CD14-positive monocyte (primary cell): ENCODE measurements at regions not wholly inside any gene's neighbourhood (a gene's known extent, or its start where the extent isn't known, plus 50 kb on each side); places are given as distances from the start of the nearest gene placed in this dataset.

Source experiments
- DNase-seq, 3 donors: peaks; one replicate each; pipeline ENCODE4 v3.0.0-alpha.2; 2011 to 2022
- H2AFZ ChIP-seq: 2 replicates; pipeline ENCODE4 v1.6.0; 2012; ENCODE audit warnings: mild to moderate bottlenecking, low read depth, low read length, inconsistent platforms; ENCODE audit not compliant: insufficient read depth, poor library complexity, severe bottlenecking
- H3K27ac ChIP-seq, 2 donors: 1 replicate in 1 of 2; 2 replicates in 1 of 2; pipeline ENCODE4 v1.5.1; 2012 to 2013; ENCODE audit warnings: low read length in 2 of 2, control low read depth in 1 of 2, inconsistent platforms in 1 of 2, low read depth in 1 of 2, mild to moderate bottlenecking in 1 of 2
- H3K27me3 ChIP-seq, 2 donors: one replicate each; pipeline versions ENCODE4 v1.6.0 to v1.6.1; 2011 to 2013; ENCODE audit warnings: low read length in 2 of 2; ENCODE audit not compliant: control insufficient read depth in 2 of 2, insufficient read depth in 2 of 2
- H3K36me3 ChIP-seq, 2 donors: replicated peaks in 1 of 2; 1 replicate in 1 of 2; 2 replicates in 1 of 2; pipeline versions ENCODE4 v1.5.1 to v1.6.1; 2012 to 2013; ENCODE audit warnings: low read length in 2 of 2, control low read depth in 1 of 2, inconsistent platforms in 1 of 2, mild to moderate bottlenecking in 1 of 2; ENCODE audit not compliant: insufficient read depth in 2 of 2, control insufficient read depth in 1 of 2
- H3K4me1 ChIP-seq, 2 donors: 1 replicate in 1 of 2; 2 replicates in 1 of 2; pipeline versions ENCODE4 v1.5.1 to v1.6.1; 2012 to 2013; ENCODE audit warnings: low read length in 2 of 2, control low read depth in 1 of 2, inconsistent platforms in 1 of 2, mild to moderate bottlenecking in 1 of 2, moderate library complexity in 1 of 2; ENCODE audit not compliant: insufficient read depth in 2 of 2, control insufficient read depth in 1 of 2
- H3K4me2 ChIP-seq: replicated peaks from 2 replicates; pipeline ENCODE3; 2012; ENCODE audit warnings: low read length, moderate library complexity, mild to moderate bottlenecking; ENCODE audit not compliant: poor library complexity, severe bottlenecking; ENCODE audit errors: extremely low read depth
- H3K4me3 ChIP-seq, 3 experiments: fragments of 200-600 bp in 1 of 3; sonication (generic) in 1 of 3; replicated peaks in 1 of 3; 1 replicate in 2 of 3; 2 replicates in 1 of 3; pipeline ENCODE4 v1.5.1; 2011 to 2013; ENCODE audit warnings: low read length in 3 of 3, mild to moderate bottlenecking in 3 of 3, control low read depth in 2 of 3, low read depth in 2 of 3, inconsistent platforms in 1 of 3, moderate library complexity in 1 of 3
- H3K79me2 ChIP-seq: 2 replicates; pipeline ENCODE4 v1.6.0; 2012; ENCODE audit warnings: mild to moderate bottlenecking, control low read depth, inconsistent platforms, low read length, moderate library complexity; ENCODE audit not compliant: insufficient read depth
- H3K9ac ChIP-seq: 2 replicates; pipeline ENCODE4 v1.6.0; 2017; ENCODE audit warnings: low read length, mild to moderate bottlenecking; ENCODE audit not compliant: insufficient read depth, poor library complexity, severe bottlenecking
- H3K9me3 ChIP-seq, 2 donors: replicated peaks in 1 of 2; 1 replicate in 1 of 2; 2 replicates in 1 of 2; pipeline versions ENCODE4 v1.5.1 to v1.6.1; 2012 to 2013; ENCODE audit warnings: low read length in 2 of 2, control low read depth in 1 of 2; ENCODE audit not compliant: control insufficient read depth in 1 of 2, insufficient read depth in 1 of 2
- H4K20me1 ChIP-seq: 2 replicates; pipeline ENCODE4 v1.6.0; 2012; ENCODE audit warnings: mild to moderate bottlenecking, low read length, control low read depth, moderate library complexity; ENCODE audit not compliant: insufficient read depth
- H3K27ac Mint-ChIP-seq, 7 donors: one replicate each; pipeline ENCODE4 v1.8.0; 2020; ENCODE audit warnings: mild to moderate bottlenecking in 7 of 7, mixed read lengths in 7 of 7, moderate library complexity in 6 of 7, inconsistent platforms in 2 of 7
- H3K27me3 Mint-ChIP-seq, 3 donors: one replicate each; pipeline ENCODE4 v1.8.0; 2021 to 2022; ENCODE audit warnings: low read depth in 3 of 3, mild to moderate bottlenecking in 3 of 3, mixed read lengths in 3 of 3, moderate library complexity in 3 of 3, inconsistent platforms in 1 of 3
- H3K36me3 Mint-ChIP-seq, 2 donors: one replicate each; pipeline ENCODE4 v1.8.0; 2020; ENCODE audit warnings: mixed read lengths in 2 of 2, inconsistent platforms in 1 of 2, mild to moderate bottlenecking in 1 of 2
- H3K4me1 Mint-ChIP-seq: one replicate; pipeline ENCODE4 v1.8.0; 2020; ENCODE audit warnings: mild to moderate bottlenecking, mixed read lengths
- H3K4me3 Mint-ChIP-seq, 2 donors: one replicate each; pipeline ENCODE4 v1.8.0; 2020; ENCODE audit warnings: mild to moderate bottlenecking in 2 of 2, mixed read lengths in 2 of 2, moderate library complexity in 1 of 2
- H3K9me3 Mint-ChIP-seq, 7 donors: one replicate each; pipeline ENCODE4 v1.8.0; 2020 to 2022; ENCODE audit warnings: mixed read lengths in 7 of 7, mild to moderate bottlenecking in 6 of 7, moderate library complexity in 6 of 7, inconsistent platforms in 2 of 7
- CTCF ChIP-seq: fragments of 200-600 bp; IDR thresholded peaks from one replicate; pipeline ENCODE4 v1.8.0; 2022; ENCODE audit warnings: antibody characterized with exemption, mild to moderate bottlenecking
- WGBS: methylation state at CpG from one replicate; pipeline ENCODE4 v1.1.5; 2013; ENCODE audit warnings: missing lambda C conversion rate; ENCODE audit not compliant: insufficient coverage; 5-methylcytosine and 5-hydroxymethylcytosine counted together
- intact Hi-C, 2 donors: fragments of 100-400 bp; cut with micrococcal nuclease; formaldehyde crosslinking; loops; one replicate each; pipeline versions ENCODE4 v1.15.0 to v1.15.1; 2023

GRCh38 chr4:85142451-85142850, 176.0 kb upstream of the WDFY3 start:
- no peaks in the 10 kb centered on the region for H3K9me3 ChIP-seq
- peak overlapping the region in 1 of 7 donors; percentile 38 for H3K27ac Mint-ChIP-seq
- no peaks in the 10 kb centered on the region for H3K4me1 Mint-ChIP-seq
- TF ChIP-seq CTCF, result no peak
- H3K36me3 Mint-ChIP-seq, result no peaks in the 10 kb centered on the region
- H3K4me1 ChIP-seq, result no peaks in the 10 kb centered on the region
- WGBS, result 86% methylated on average over 1 of the region's 2 CpGs
- no peak overlapping the region for H3K4me2 ChIP-seq
- H4K20me1 ChIP-seq, result no peaks in the 10 kb centered on the region
- peaks cover 0 to 2% of the 10 kb centered on the region in 2 donors for H3K27me3 ChIP-seq
- H2AFZ ChIP-seq, result no peak overlapping the region
- no peak overlapping the region for H3K9ac ChIP-seq
- H3K79me2 ChIP-seq, result no peaks in the 10 kb centered on the region
- peaks cover 0 to 3% (median 0%) of the 10 kb centered on the region in 7 donors for H3K9me3 Mint-ChIP-seq
- no peak overlapping the region for H3K27ac ChIP-seq
- intact Hi-C loops, result loop anchor here (10.0 kb wide), 2 partner anchors 602 to 902 kb away; no protein-coding TSS in a partner anchor
- no peaks in the 10 kb centered on the region for H3K36me3 ChIP-seq
- DNase-seq, result no peak
- H3K4me3 ChIP-seq, result no peak overlapping the region
- no peak overlapping the region for H3K4me3 Mint-ChIP-seq
- peaks cover 1 to 2% (median 2%) of the 10 kb centered on the region in 3 donors for H3K27me3 Mint-ChIP-seq

- H3K27ac ChIP-seq, result no peak overlapping the region
- H3K9ac ChIP-seq, result no peak overlapping the region
- H3K27me3 Mint-ChIP-seq, result peaks cover 0 to 3% (median 2%) of the 10 kb centered on the region in 3 donors
- no peaks in the 10 kb centered on the region for H3K79me2 ChIP-seq
- no peaks in the 10 kb centered on the region for H3K4me1 ChIP-seq
- no CpG with 5 or more reads among the region's 9 CpGs for WGBS
- H2AFZ ChIP-seq, result no peak overlapping the region
- H3K36me3 Mint-ChIP-seq, result no peaks in the 10 kb centered on the region
- H3K4me3 Mint-ChIP-seq, result peak overlapping the region in 1 of 2 donors; percentile 31
- peak; percentile 24 to 53 (median 43) for DNase-seq
- no peak overlapping the region for H3K4me3 ChIP-seq
- no peaks in the 10 kb centered on the region for H3K36me3 ChIP-seq
- intact Hi-C loops, result loop anchor here (10.0 kb wide), 2 partner anchors 597 to 897 kb away; no protein-coding TSS in a partner anchor
- H3K27ac Mint-ChIP-seq, result no peak overlapping the region
- H3K4me2 ChIP-seq, result no peak overlapping the region
- H3K9me3 ChIP-seq, result no peaks in the 10 kb centered on the region
- H4K20me1 ChIP-seq, result no peaks in the 10 kb centered on the region
- H3K9me3 Mint-ChIP-seq, result no peaks in the 10 kb centered on the region
- TF ChIP-seq CTCF, result peak; percentile 80
- peaks cover 2% of the 10 kb centered on the region for H3K4me1 Mint-ChIP-seq
- H3K27me3 ChIP-seq, result peaks cover 0 to 2% of the 10 kb centered on the region in 2 donors
Observed at GRCh38 chr4:85147481-85148076, 181.1 kb upstream of the WDFY3 start.
